NCI-H1105 treated with DMSO at 0.1 percent for 48 hours (cell line): ENCODE measurements at regions not wholly inside any gene's neighbourhood (a gene's known extent, or its start where the extent isn't known, plus 50 kb on each side); places are given as distances from the start of the nearest gene placed in this dataset.
"Not testable (repeated sequence)": the region's sequence is repeated elsewhere in the genome, so short reads cannot be mapped to it uniquely, and the experiment has no call there.

ENCODE experiments used
- DNase-seq: peaks from one replicate; lab custom pipeline; 2025; lab: John Stamatoyannopoulos, UW

DNA sequence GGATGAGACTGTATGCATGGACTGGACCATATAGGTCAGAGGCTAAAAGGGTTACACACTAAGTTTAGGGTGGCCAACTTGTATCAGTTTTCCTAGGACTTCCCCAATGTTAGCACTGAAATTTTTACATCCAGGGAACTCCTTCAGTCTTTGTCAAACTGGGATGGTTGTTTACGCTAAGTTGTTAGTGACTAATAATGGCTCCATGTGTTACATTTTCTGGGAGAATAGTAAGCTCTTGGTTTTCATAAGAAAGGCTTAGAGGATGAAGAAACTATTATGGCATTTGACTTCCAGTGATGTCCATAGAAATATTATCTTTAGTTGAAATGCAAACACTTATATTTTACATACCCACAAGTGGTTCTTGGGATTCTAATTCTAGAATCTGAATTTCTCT lies 57.9 kb upstream of the ST3GAL6 start:
- no peak for DNase-seq

DNA sequence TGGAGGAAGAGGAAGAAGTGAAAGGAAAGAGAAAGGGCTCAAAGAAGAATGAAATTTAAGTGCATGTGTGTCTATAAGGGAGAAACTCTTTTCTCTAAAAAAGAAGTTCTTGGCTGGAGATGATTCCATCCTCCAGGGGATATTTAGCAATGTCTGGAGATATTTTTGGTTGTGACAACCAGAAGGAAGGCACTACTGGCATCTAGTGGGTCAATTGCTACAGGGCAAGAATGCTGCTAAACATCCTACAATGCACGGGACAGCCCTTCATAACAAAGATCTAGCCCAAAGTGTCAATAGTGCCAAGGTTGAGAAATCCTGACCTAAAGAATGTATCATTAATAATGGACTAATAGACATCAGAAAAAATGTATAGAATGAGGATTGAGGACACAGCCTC lies 57.4 kb upstream of the ST3GAL6 start:
- no peak for DNase-seq

DNA sequence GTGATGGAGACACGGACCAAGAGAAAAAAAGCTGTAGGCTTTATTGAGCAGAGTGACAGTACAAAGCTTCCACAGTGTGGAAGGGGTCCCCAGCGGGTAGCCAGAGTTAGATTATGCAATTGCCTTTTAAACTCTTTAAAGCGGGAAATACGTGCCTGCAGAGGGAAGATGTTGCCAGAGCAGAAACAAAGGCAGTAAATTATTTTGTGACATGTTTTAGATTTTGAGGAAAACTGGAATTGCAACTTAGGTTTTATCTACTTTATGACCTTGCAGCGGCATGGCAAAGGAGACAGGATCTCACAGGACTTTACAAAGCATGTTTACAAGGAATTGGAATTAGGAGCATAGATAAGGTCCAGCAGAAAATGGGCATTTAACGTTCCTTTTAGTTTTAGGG lies 54.5 kb upstream of the ST3GAL6 start:
- DNase-seq = not testable (repeated sequence)

DNA sequence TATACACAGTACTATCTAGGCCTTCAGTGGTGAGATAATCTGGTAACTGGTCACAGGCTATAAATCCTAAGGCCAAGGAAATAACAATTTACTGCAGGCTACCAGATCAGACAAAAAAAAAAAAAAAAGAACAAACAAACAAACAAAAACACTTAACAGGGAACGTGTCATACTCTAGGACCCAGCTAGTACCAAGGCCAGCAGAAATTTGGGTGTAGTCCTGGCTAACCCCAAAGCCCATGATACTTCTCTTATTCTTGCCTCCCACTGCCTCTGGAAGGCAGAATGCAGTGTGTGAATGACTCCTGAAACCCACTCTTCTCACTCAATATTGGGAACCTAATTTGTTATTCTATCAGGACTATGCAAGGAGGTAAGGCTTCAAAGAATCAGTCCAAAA lies 53.7 kb upstream of the ST3GAL6 start:
- DNase-seq = no peak

DNA sequence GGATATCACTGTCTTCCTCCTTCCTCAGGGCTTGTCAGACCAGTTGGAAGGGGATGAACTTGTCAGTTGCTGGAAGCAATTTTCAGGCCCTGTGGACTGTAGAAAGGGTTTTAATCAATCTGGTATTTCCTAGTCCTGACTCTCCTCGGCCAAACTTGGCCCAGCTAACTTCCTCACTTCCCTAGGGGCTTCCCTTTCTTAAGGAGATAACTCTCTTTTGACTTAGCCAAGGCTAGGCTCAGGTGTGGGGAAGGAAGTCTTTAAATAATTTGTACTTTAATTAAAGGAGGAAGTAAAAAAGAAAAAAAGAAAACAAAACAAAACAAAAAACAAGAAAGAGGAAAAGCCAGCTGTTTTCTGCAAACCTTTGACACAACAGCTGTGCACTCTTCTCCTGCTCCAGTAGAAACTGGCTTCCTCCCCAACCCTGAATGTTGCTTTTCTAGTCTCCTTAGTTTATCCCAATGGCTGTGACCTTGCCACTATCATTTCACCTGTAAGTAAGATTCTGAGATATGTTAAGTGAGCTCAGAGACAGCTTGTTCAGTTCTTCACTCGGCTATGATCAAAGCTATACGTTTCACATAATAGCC lies 53.0 kb upstream of the ST3GAL6 start:
- DNase-seq = no peak

DNA sequence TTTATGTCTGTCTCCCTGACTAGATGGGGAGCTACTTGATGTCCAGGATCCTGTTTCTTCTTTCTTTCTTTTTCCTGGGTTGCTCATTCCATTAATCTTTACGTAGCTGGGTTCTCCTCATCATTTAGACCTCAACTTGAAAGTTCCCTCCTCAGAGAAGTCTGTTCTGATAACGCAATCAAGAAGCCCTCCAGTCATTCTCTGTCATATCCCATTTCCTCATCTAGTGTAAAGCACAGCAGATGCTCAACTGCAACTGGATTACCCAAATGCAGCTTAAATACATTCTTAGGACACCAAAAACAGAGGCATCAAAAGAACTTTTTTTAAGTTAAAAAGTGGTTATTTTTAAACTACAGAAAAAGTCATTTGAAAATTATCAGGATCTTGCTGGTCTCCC lies 51.7 kb upstream of the ST3GAL6 start:
- no peak for DNase-seq

DNA sequence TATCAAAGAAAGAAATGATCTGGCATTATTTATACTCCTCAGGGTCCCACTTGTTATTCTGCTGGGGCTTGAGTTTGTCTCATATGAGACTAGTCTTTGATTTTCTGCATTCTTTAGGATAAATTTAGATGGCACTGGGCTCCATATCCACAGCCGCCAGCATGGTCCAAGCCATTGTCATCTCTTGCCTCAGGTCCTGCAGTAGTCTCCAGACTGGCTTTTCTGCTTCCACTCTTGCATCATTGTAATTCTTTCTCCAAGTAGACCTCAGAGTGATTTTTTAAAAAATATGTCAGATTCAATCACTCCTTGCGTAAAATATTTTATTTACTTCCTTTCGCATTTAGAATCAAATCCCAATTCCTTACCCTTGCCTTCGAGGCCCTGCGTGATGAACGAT lies 50.4 kb upstream of the ST3GAL6 start:
- no peak for DNase-seq

DNA sequence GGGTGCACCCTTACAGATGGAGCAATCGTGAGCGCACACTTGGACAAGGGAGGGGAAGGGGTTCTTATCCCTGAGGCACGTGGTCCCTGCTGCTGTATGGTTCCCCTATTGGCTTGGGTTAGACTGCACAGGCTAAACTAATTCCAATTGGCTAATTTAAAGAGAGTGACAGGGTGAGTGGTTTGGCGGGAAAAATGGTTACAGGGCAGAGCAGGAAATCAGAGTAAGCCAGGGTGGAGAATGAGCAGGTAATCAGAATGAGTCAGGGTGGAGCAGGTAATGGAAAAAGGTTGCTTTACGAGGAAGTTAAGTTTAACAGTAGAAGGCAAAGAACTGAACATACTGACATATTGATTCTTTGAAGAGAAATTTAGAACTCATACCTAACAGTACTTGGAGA lies 49.8 kb upstream of the ST3GAL6 start:
- not testable (repeated sequence) for DNase-seq
